ENCODE measurements at regions not wholly inside any gene's neighbourhood (a gene's known extent, or its start where the extent isn't known, plus 50 kb on each side); places are given as distances from the start of the nearest gene placed in this dataset.

GRCh38 chr2:104685591-104685990 is 168.3 kb upstream of the POU3F3 start:
- no peaks in the 10 kb centered on the region for H3K9me2 ChIP-seq (ENCODE audit: insufficient read depth)
- no peak overlapping the region for H3K9ac ChIP-seq
- H3K27ac ChIP-seq, result no peak overlapping the region
- no peak overlapping the region for H2AFZ ChIP-seq
- 42 to 48% methylated on average over 4 of the region's 4 CpGs for WGBS, 2 experiments (ENCODE audit: low coverage in 1 of 2, low lambda C conversion rate in 2 of 2, missing lambda C conversion rate in 2 of 2)
- H3K9me3 ChIP-seq (ENCODE audit: low read depth), result no peaks in the 10 kb centered on the region
- H3K79me2 ChIP-seq (ENCODE audit: insufficient read depth), result no peaks in the 10 kb centered on the region
- no peaks in the 10 kb centered on the region for H3K36me3 ChIP-seq (ENCODE audit: low read depth)
- no peak for TF ChIP-seq EZH2phosphoT487 (IDR thresholded peaks at IDR 0.05; ENCODE audit: insufficient read depth, low read depth)
- no peak for TF ChIP-seq EZH2 (IDR thresholded peaks at IDR 0.05; ENCODE audit: insufficient read depth, poor library complexity, severe bottlenecking)
- H3K4me1 ChIP-seq (ENCODE audit: insufficient read depth), result no peaks in the 10 kb centered on the region
- no peak overlapping the region for H3K4me2 ChIP-seq (ENCODE audit: unreplicated experiment)
- no peaks in the 10 kb centered on the region for H3K27me3 ChIP-seq (replicated peaks; ENCODE audit: insufficient read depth)
- in situ Hi-C loops (cut with MboI), result no loop called here
- no peaks in the 10 kb centered on the region for H4K20me1 ChIP-seq (ENCODE audit: insufficient read depth)
- no peak for DNase-seq
- no peak overlapping the region for H3K4me3 ChIP-seq
- H3F3A ChIP-seq (ENCODE audit: insufficient read depth), result no peaks in the 10 kb centered on the region

DNA sequence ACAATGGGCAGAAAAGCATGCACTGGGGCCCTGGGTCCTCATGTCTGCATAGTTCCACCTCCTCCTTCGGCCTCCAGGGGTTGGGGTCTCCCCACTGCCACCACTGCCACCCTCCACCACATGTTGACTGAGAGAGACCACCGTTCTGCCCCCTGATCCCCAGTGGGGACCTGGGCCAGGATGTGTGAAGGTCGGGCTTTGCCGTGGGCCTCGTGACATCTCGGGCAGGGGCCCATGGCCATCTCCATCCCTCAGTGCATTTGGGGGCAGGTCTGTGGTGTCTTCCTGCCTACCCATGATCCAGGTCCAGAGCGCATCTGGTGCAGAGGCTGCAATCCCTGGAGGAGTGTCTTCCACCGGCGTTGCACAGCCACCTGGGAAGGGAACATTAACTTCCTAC is 166.8 kb upstream of the POU3F3 start:
- no peaks in the 10 kb centered on the region for H3K27me3 ChIP-seq (replicated peaks; ENCODE audit: insufficient read depth)
- no peak overlapping the region for H3K9ac ChIP-seq
- H3K4me2 ChIP-seq (ENCODE audit: unreplicated experiment), result no peak overlapping the region
- in situ Hi-C loops (cut with MboI), result no loop called here
- no peak overlapping the region for H3K27ac ChIP-seq
- H2AFZ ChIP-seq, result no peak overlapping the region
- DNase-seq, result no peak
- H3K4me1 ChIP-seq (ENCODE audit: insufficient read depth), result no peaks in the 10 kb centered on the region
- H3K36me3 ChIP-seq (ENCODE audit: low read depth), result no peaks in the 10 kb centered on the region
- no peaks in the 10 kb centered on the region for H3K79me2 ChIP-seq (ENCODE audit: insufficient read depth)
- no peaks in the 10 kb centered on the region for H3K9me3 ChIP-seq (ENCODE audit: low read depth)
- H3F3A ChIP-seq (ENCODE audit: insufficient read depth), result no peaks in the 10 kb centered on the region
- no peak for TF ChIP-seq EZH2 (IDR thresholded peaks at IDR 0.05; ENCODE audit: insufficient read depth, poor library complexity, severe bottlenecking)
- TF ChIP-seq EZH2phosphoT487 (IDR thresholded peaks at IDR 0.05; ENCODE audit: insufficient read depth, low read depth), result no peak
- WGBS, 2 experiments (ENCODE audit: low coverage in 1 of 2, low lambda C conversion rate in 2 of 2, missing lambda C conversion rate in 2 of 2), result 62 to 69% methylated on average over 9 of the region's 9 CpGs
- no peak overlapping the region for H3K4me3 ChIP-seq
- no peaks in the 10 kb centered on the region for H3K9me2 ChIP-seq (ENCODE audit: insufficient read depth)
- H4K20me1 ChIP-seq (ENCODE audit: insufficient read depth), result no peaks in the 10 kb centered on the region

DNA sequence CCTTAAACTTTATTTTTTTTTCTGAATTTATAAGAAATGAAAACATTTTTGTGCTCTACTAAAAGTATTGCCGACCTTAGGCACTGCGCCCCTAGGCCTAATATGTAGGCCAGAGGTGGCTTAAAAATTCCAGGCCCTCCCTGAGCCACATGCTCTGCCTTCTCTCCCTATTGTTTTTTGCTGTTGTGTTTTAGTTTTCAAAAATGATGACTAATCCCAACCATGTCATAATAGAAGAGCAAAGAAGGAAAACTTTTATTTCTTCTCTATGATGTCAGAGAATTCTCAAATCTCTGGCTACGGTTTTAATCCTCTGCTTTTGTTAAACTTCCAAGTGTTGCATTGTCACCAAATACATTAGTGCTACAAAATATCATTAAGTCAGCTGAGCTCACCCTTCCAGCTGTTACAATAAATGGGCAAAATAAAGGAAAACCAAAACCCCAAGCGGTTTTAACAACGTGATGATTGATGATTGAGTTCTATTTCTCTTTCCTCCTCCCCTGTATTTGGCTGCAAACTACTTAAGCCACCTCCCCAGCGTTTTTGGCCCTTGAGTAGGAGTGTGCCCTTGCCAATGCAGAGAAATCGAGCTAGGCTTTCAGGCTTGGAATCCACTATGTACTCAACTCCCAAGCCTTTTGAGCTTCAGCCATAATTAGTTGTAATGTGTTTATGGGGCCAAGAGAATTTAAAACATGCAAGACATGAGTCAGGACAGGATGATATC is 163.5 kb upstream of the POU3F3 start:
- H3K4me3 ChIP-seq, result no peak overlapping the region
- no peaks in the 10 kb centered on the region for H3K9me2 ChIP-seq (ENCODE audit: insufficient read depth)
- peak; percentile 19 for DNase-seq
- H3K27ac ChIP-seq, result no peak overlapping the region
- no peaks in the 10 kb centered on the region for H3K9me3 ChIP-seq (ENCODE audit: low read depth)
- H2AFZ ChIP-seq, result no peak overlapping the region
- 8 to 9% methylated on average over 7 of the region's 7 CpGs for WGBS, 2 experiments (ENCODE audit: low coverage in 1 of 2, low lambda C conversion rate in 2 of 2, missing lambda C conversion rate in 2 of 2)
- in situ Hi-C loops (cut with MboI), result no loop called here
- H3K79me2 ChIP-seq (ENCODE audit: insufficient read depth), result no peaks in the 10 kb centered on the region
- TF ChIP-seq EZH2phosphoT487 (IDR thresholded peaks at IDR 0.05; ENCODE audit: insufficient read depth, low read depth) (no peak), EZH2 (IDR thresholded peaks at IDR 0.05; ENCODE audit: insufficient read depth, poor library complexity, severe bottlenecking) (no peak)
- no peaks in the 10 kb centered on the region for H4K20me1 ChIP-seq (ENCODE audit: insufficient read depth)
- H3K4me2 ChIP-seq (ENCODE audit: unreplicated experiment), result no peak overlapping the region
- no peaks in the 10 kb centered on the region for H3K4me1 ChIP-seq (ENCODE audit: insufficient read depth)
- no peaks in the 10 kb centered on the region for H3K27me3 ChIP-seq (replicated peaks; ENCODE audit: insufficient read depth)
- no peak overlapping the region for H3K9ac ChIP-seq
- no peaks in the 10 kb centered on the region for H3F3A ChIP-seq (ENCODE audit: insufficient read depth)
- H3K36me3 ChIP-seq (ENCODE audit: low read depth), result no peaks in the 10 kb centered on the region

DNA sequence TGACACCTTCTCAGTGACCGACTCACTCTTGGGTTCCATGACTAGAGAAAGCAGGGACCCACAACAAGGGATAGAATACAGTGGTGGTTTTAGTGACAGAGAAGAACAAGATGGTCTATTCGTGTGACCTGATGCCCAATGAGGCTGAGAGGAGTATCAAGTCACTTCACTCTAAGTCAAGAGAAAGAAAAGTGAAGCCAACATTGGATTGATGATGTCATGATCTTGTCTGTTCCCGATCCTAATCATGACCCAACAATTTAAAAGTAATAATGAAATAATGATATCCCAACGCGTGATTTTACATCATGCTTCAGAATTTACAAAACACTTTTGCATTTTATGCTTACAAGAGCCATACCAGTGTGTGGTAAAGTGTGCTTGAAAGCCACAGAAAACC is 155.6 kb upstream of the POU3F3 start:
- no peak for DNase-seq
- Histone ChIP-seq H3K4me1 (ENCODE audit: insufficient read depth) (no peaks in the 10 kb centered on the region), H3K9me3 (ENCODE audit: low read depth) (no peaks in the 10 kb centered on the region), H4K20me1 (ENCODE audit: insufficient read depth) (no peaks in the 10 kb centered on the region), H3K9me2 (ENCODE audit: insufficient read depth) (no peaks in the 10 kb centered on the region), H3K27ac (no peak overlapping the region), H2AFZ (no peak overlapping the region), H3K36me3 (ENCODE audit: low read depth) (no peaks in the 10 kb centered on the region), H3K9ac (no peak overlapping the region), H3F3A (ENCODE audit: insufficient read depth) (no peaks in the 10 kb centered on the region), H3K79me2 (ENCODE audit: insufficient read depth) (no peaks in the 10 kb centered on the region), H3K4me2 (ENCODE audit: unreplicated experiment) (no peak overlapping the region), H3K4me3 (no peak overlapping the region), H3K27me3 (replicated peaks; ENCODE audit: insufficient read depth) (peaks cover 9% of the 10 kb centered on the region; the same call in 1 of the 2 replicates)
- WGBS, 2 experiments (ENCODE audit: low coverage in 1 of 2, low lambda C conversion rate in 2 of 2, missing lambda C conversion rate in 2 of 2), result 41 to 50% methylated on average over 5 of the region's 5 CpGs
- in situ Hi-C loops (cut with MboI), result no loop called here
- TF ChIP-seq EZH2 (IDR thresholded peaks at IDR 0.05; ENCODE audit: insufficient read depth, poor library complexity, severe bottlenecking), result no peak
- TF ChIP-seq EZH2phosphoT487 (IDR thresholded peaks at IDR 0.05; ENCODE audit: insufficient read depth, low read depth), result no peak

All from GM23248 (cell line).